Transverse colon (tissue), 4 donors: ENCODE measurements at regions not wholly inside any gene's neighbourhood (a gene's known extent, or its start where the extent isn't known, plus 50 kb on each side); places are given as distances from the start of the nearest gene placed in this dataset.

Experiments
- DNase-seq: peaks from one replicate; pipeline ENCODE4 v3.0.0-alpha.2; 2019
- H3K27ac ChIP-seq, 4 donors: fragments of 200-600 bp; sonication (generic); 2 replicates each; pipeline ENCODE4 v1.5.1; 2016 to 2018; ENCODE audit warnings: inconsistent platforms in 4 of 4
- H3K27me3 ChIP-seq: fragments of 200-600 bp; sonication (generic); 2 replicates; pipeline ENCODE4 v1.5.1; 2017; ENCODE audit warnings: inconsistent platforms
- H3K36me3 ChIP-seq, 4 donors: fragments of 200-600 bp; sonication (generic); 2 replicates each; pipeline ENCODE4 v1.5.1; 2017 to 2019; ENCODE audit warnings: inconsistent platforms in 4 of 4
- H3K4me1 ChIP-seq, 4 donors: fragments of 200-600 bp; sonication (generic); 2 replicates each; pipeline ENCODE4 v1.5.1; 2017 to 2020; ENCODE audit warnings: inconsistent platforms in 4 of 4
- H3K4me3 ChIP-seq, 4 donors: fragments of 200-600 bp; sonication (generic); 1 replicate in 1 of 4; 2 replicates in 3 of 4; pipeline versions ENCODE4 v1.5.1 to v1.6.1; 2017 to 2019; ENCODE audit warnings: inconsistent platforms in 4 of 4
- H3K9me3 ChIP-seq, 2 donors: fragments of 200-600 bp; sonication (generic); 2 replicates each; pipeline ENCODE4 v1.5.1; 2017 to 2019; ENCODE audit warnings: inconsistent platforms in 2 of 2
- EP300 ChIP-seq: sonication (generic); formaldehyde crosslinking; IDR thresholded peaks from one replicate; pipeline ENCODE4 v1.6.1; 2017; ENCODE audit warnings: antibody characterized with exemption, low read depth
- POLR2A ChIP-seq: fragments of 450-650 bp; IDR thresholded peaks from one replicate; pipeline ENCODE4 v1.6.1; 2016; ENCODE audit warnings: antibody characterized with exemption, mild to moderate bottlenecking, moderate library complexity
- POLR2AphosphoS5 ChIP-seq, 3 donors: sonication (generic); formaldehyde crosslinking; IDR thresholded peaks; one replicate each; pipeline ENCODE4 v1.6.1; 2016; ENCODE audit warnings: antibody characterized with exemption in 3 of 3
- WGBS, 2 donors: methylation state at CpG; one replicate each; pipeline ENCODE4 v1.1.5; 2018; ENCODE audit warnings: low coverage in 1 of 2; 5-methylcytosine and 5-hydroxymethylcytosine counted together
- in situ Hi-C, 4 donors: fragments of 200-750 bp; cut with MboI; loops; one replicate each; pipeline versions ENCODE4 v1.15.0 to v1.15.1; 2017; ENCODE audit warnings: low sequenced_read_pairs in 3 of 4, low pct_ligation_motif_present in 1 of 4, low pct_unique_long_range_greater_than_20kb in 1 of 4
- intact Hi-C: fragments of 100-400 bp; cut with DNase I; formaldehyde crosslinking; loops from one replicate; pipeline ENCODE4 v1.15.1; 2023; ENCODE audit warnings: low total_unique reads
- TF ChIP-seq, protein P1 (sequence below), 5 experiments: fragments of 200-600 bp in 3 of 5; fragments of 450-650 bp in 2 of 5; sonication (generic) in 3 of 5; IDR thresholded peaks; 1 replicate in 2 of 5; 2 replicates in 3 of 5; pipeline ENCODE4 v1.5.1; 2016 to 2017; ENCODE audit warnings: antibody characterized with exemption in 5 of 5, inconsistent platforms in 3 of 5, mild to moderate bottlenecking in 2 of 5, moderate library complexity in 1 of 5

DNA sequence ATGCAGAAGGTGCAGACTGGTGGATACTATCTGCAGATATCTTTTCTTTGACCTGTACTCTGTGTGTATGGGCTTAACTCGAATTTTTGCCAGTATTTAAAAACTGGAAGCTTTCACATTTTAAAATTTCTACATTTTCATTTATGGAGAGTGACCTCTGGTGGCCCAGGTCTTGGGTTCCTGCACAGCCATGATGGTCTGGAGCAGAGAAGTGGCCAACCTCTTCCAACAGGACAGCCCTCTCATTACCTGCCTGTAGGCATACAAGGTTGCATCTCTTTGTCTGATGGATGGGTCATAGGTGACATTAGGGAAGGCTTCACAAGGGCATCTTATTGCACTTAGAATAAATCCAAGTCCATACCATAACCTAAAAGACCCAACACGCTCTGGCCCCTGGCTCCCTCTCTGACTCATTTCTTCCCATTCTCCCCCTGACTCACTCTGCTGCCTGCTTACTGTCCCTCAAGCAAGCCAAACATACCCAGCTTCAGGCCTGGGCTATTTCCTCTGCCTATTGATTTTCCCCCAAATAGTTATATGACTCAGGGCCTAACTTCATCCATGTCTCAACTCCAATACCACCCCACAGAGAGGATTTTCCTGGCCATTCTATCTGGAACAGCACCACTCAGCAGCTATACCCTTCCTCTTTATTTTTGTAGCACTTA is 113.3 kb upstream of the SLC1A3 start:
- Histone ChIP-seq H3K27ac (no peak overlapping the region), H3K4me3 (no peak overlapping the region), H3K27me3 (no peaks in the 10 kb centered on the region), H3K9me3 (no peaks in the 10 kb centered on the region), H3K36me3 (no peaks in the 10 kb centered on the region), H3K4me1 (peaks cover 0 to 4% (median 2%) of the 10 kb centered on the region in 4 donors)
- TF ChIP-seq EP300, result no peak
- no peak for TF ChIP-seq POLR2A
- TF ChIP-seq POLR2AphosphoS5 (IDR thresholded peaks at IDR 0.05), result no peak
- TF ChIP-seq, protein P1, sequence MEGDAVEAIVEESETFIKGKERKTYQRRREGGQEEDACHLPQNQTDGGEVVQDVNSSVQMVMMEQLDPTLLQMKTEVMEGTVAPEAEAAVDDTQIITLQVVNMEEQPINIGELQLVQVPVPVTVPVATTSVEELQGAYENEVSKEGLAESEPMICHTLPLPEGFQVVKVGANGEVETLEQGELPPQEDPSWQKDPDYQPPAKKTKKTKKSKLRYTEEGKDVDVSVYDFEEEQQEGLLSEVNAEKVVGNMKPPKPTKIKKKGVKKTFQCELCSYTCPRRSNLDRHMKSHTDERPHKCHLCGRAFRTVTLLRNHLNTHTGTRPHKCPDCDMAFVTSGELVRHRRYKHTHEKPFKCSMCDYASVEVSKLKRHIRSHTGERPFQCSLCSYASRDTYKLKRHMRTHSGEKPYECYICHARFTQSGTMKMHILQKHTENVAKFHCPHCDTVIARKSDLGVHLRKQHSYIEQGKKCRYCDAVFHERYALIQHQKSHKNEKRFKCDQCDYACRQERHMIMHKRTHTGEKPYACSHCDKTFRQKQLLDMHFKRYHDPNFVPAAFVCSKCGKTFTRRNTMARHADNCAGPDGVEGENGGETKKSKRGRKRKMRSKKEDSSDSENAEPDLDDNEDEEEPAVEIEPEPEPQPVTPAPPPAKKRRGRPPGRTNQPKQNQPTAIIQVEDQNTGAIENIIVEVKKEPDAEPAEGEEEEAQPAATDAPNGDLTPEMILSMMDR (IDR thresholded peaks at IDR 0.05), result no peak
- 46 to 58% methylated on average over 2 of the region's 2 CpGs for WGBS, 2 donors
- intact Hi-C loops (no loop called here), in situ Hi-C loops (no loop called here)
- no peak for DNase-seq

DNA sequence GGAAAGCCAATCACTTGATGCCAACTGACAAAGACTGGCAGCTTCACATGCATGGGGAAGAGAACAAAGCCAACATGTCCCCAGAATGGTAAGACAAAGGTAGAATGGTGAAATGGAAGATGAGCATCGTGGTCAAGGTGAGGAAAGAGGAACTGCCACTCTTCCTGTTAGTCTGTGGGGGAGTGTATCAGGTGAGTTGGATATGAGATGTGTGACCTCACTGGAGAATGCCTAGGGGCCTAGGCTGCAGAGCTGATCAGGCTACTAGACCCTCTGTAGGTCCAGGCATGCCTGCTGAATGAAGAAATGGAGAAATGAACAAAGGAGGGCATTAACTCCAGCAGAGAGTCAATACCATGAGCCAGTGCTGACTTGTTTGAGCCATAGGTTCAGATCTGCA is 112.4 kb upstream of the SLC1A3 start:
- TF ChIP-seq, protein P1 (IDR thresholded peaks at IDR 0.05), result no peak
- TF ChIP-seq POLR2A, result no peak
- TF ChIP-seq EP300, result no peak
- TF ChIP-seq POLR2AphosphoS5 (IDR thresholded peaks at IDR 0.05), result no peak
- H3K27me3 ChIP-seq, result no peaks in the 10 kb centered on the region
- intact Hi-C loops, result no loop called here
- H3K36me3 ChIP-seq, result no peaks in the 10 kb centered on the region
- H3K27ac ChIP-seq, result peak overlapping the region in 1 of 4 donors; percentile 38
- in situ Hi-C loops, result no loop called here
- H3K4me3 ChIP-seq, result no peak overlapping the region
- no peaks in the 10 kb centered on the region for H3K9me3 ChIP-seq
- peaks cover 0 to 4% (median 2%) of the 10 kb centered on the region in 4 donors for H3K4me1 ChIP-seq
- WGBS, 2 donors, result 52 to 63% methylated on average over 1 of the region's 1 CpG
- DNase-seq, result no peak

DNA sequence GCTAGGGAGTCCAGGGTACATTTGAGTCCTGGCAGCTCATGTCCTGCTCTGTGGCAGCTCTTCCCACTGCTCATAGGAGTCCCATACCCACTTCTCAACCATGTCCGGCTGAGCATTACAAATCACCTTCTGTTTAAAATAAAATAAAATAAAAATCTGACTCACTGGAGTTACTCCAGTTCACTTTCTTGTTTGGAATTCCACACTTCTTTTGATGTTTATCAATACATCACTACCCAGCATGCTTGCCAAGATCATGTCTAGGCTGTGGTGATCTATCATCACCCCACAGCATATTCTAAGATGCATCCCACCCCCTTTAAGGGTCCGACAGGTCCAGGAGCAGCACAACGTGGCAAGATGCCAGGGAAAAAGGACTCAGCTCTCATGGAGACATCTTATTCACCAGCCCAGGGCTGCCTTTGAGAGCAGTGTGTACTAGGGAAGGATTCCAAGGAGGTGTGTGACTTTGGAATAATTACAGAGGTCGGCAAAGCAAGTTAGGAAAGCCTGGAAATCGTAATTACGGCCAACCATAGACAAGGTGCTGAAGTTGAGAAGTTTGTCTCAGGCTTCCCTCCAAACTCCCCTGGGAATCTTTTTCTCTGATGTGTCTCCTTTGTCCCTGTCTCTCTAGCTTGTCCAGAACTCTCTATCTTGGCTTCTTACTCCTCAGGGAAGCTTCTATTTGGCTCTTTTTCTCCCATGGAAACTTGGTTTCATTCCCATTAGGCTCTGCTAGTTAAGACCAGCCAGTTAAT is 111.4 kb upstream of the SLC1A3 start:
- no peak for DNase-seq
- Histone ChIP-seq H3K4me1 (peaks cover 0 to 4% (median 2%) of the 10 kb centered on the region in 4 donors), H3K4me3 (no peak overlapping the region), H3K36me3 (no peaks in the 10 kb centered on the region), H3K27ac (peak overlapping the region; percentile 6 to 51 (median 22)), H3K9me3 (no peaks in the 10 kb centered on the region), H3K27me3 (no peaks in the 10 kb centered on the region)
- 62 to 84% methylated on average over 3 to 6 of the region's 6 CpGs for WGBS, 2 donors
- intact Hi-C loops, result no loop called here
- peak in 1 of 3 donors; percentile 35 for TF ChIP-seq POLR2AphosphoS5 (IDR thresholded peaks at IDR 0.05)
- TF ChIP-seq POLR2A, result no peak
- in situ Hi-C loops, result no loop called here

DNA sequence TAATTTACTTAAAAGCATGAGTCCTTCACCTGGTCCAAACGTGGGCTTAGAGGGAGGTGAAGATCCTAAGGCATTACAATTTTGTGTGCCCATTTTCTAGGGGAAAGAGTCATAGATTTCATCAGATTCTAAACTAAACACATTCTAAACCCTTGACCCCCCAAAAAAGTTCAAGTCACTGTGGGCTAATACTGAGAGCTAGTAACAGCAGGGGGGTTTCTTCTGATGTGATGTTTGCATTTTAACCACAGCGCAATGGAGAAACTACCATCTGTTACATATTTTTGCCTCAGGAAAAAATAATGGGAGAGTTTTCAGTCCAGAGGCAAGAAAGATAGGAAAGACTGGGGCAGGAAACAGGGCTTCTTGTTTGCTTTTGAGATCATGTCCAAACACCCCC is 110.8 kb upstream of the SLC1A3 start:
- H3K36me3 ChIP-seq, result no peaks in the 10 kb centered on the region
- no peak overlapping the region for H3K4me3 ChIP-seq
- no peak for DNase-seq
- no peaks in the 10 kb centered on the region for H3K9me3 ChIP-seq
- H3K27ac ChIP-seq, result peak overlapping the region in 2 of 4 donors; percentile 38 to 51
- TF ChIP-seq EP300 (no peak), POLR2AphosphoS5 (IDR thresholded peaks at IDR 0.05) (no peak), POLR2A (no peak)
- TF ChIP-seq, protein P1 (IDR thresholded peaks at IDR 0.05), result no peak
- WGBS, 2 donors, result 33 to 51% methylated on average over 2 of the region's 2 CpGs
- intact Hi-C loops (no loop called here), in situ Hi-C loops (no loop called here)
- no peaks in the 10 kb centered on the region for H3K27me3 ChIP-seq
- peaks cover 0 to 4% (median 2%) of the 10 kb centered on the region in 4 donors for H3K4me1 ChIP-seq
